T-cell (primary cell): ENCODE measurements at regions not wholly inside any gene's neighbourhood (a gene's known extent, or its start where the extent isn't known, plus 50 kb on each side); places are given as distances from the start of the nearest gene placed in this dataset.
A peak's percentile ranks its signal among the peaks of the same experiment; 100 is the strongest.

Experiments
- ATAC-seq, 4 experiments: fragments of 200-7000 bp in 3 of 4; fragments of 150-1000 bp in 1 of 4; cut with Tn5 transposase; replicated peaks in 1 of 4; 1 replicate in 3 of 4; 2 replicates in 1 of 4; pipeline ENCODE4 v1.10.0; 2021; ENCODE audit warnings: moderate library complexity in 3 of 4, mild to moderate bottlenecking in 2 of 4, moderate number of reproducible peaks in 1 of 4
- CTCF ChIA-PET, 2 donors: fragments of 300-600 bp; sonication (Branson Sonifier 250); formaldehyde crosslinking; loops; one replicate each; lab custom pipeline; 2022; ENCODE audit warnings: antibody characterized with exemption in 2 of 2; lab: Charles Lee
- POLR2A ChIA-PET, 2 donors: fragments of 300-600 bp; sonication (Branson Sonifier 250); formaldehyde crosslinking; loops; one replicate each; lab custom pipeline; 2022; ENCODE audit warnings: antibody characterized with exemption in 2 of 2; lab: Charles Lee
- DNase-seq, 35 experiments: peaks; one replicate each; pipeline versions ENCODE4 v3.0.0 to v3.0.0-alpha.2; 2013 to 2023
- H3K27ac ChIP-seq: one replicate; pipeline ENCODE4 v1.5.1; 2013; ENCODE audit warnings: low read length
- H3K27me3 ChIP-seq, 2 experiments: replicated peaks in 1 of 2; 1 replicate in 1 of 2; 2 replicates in 1 of 2; pipeline versions ENCODE4 v1.6.1 to v1.7.0; 2013; ENCODE audit warnings: low read length in 1 of 2, mixed read lengths in 1 of 2; ENCODE audit not compliant: control insufficient read depth in 2 of 2, insufficient read depth in 2 of 2; ENCODE audit errors: extremely low read depth in 1 of 2
- H3K36me3 ChIP-seq, 2 donors: 1 replicate in 1 of 2; 2 replicates in 1 of 2; pipeline versions ENCODE4 v1.6.1 to v1.7.0; 2013; ENCODE audit warnings: low read length in 1 of 2; ENCODE audit not compliant: control insufficient read depth in 2 of 2, insufficient read depth in 1 of 2; ENCODE audit errors: extremely low read depth in 1 of 2
- H3K4me1 ChIP-seq, 2 experiments: 1 replicate in 1 of 2; 2 replicates in 1 of 2; pipeline versions ENCODE4 v1.6.1 to v1.7.0; 2013; ENCODE audit warnings: low read length in 2 of 2, mixed read lengths in 1 of 2; ENCODE audit not compliant: insufficient read depth in 2 of 2, control insufficient read depth in 1 of 2; ENCODE audit errors: extremely low read depth in 1 of 2
- H3K4me3 ChIP-seq, 2 donors: 1 replicate in 1 of 2; 2 replicates in 1 of 2; pipeline versions ENCODE4 v1.5.1 to v1.7.0; 2013; ENCODE audit warnings: mild to moderate bottlenecking in 2 of 2, low read length in 1 of 2, moderate library complexity in 1 of 2; ENCODE audit not compliant: control insufficient read depth in 1 of 2; ENCODE audit errors: extremely low read depth in 1 of 2
- H3K9me3 ChIP-seq: 2 replicates; pipeline ENCODE4 v1.7.0; 2013
- H3K27ac Mint-ChIP-seq, 2 donors: one replicate each; pipeline ENCODE4 v1.8.0; 2020 to 2021; ENCODE audit warnings: mild to moderate bottlenecking in 2 of 2, mixed read lengths in 2 of 2
- H3K27me3 Mint-ChIP-seq, 2 donors: one replicate each; pipeline ENCODE4 v1.8.0; 2021 to 2022; ENCODE audit warnings: mixed read lengths in 2 of 2
- H3K36me3 Mint-ChIP-seq: one replicate; pipeline ENCODE4 v1.8.0; 2021; ENCODE audit warnings: mixed read lengths
- H3K4me1 Mint-ChIP-seq, 3 donors: one replicate each; pipeline ENCODE4 v1.8.0; 2020 to 2022; ENCODE audit warnings: mixed read lengths in 3 of 3, mild to moderate bottlenecking in 1 of 3
- H3K4me3 Mint-ChIP-seq, 3 donors: one replicate each; pipeline ENCODE4 v1.8.0; 2020 to 2022; ENCODE audit warnings: mild to moderate bottlenecking in 3 of 3, mixed read lengths in 3 of 3, moderate library complexity in 3 of 3
- H3K9me3 Mint-ChIP-seq, 3 donors: one replicate each; pipeline ENCODE4 v1.8.0; 2020 to 2022; ENCODE audit warnings: mixed read lengths in 3 of 3
- WGBS: methylation state at CpG from one replicate; pipeline ENCODE4 v1.1.5; 2013; ENCODE audit warnings: missing lambda C conversion rate; ENCODE audit not compliant: insufficient coverage; 5-methylcytosine and 5-hydroxymethylcytosine counted together

DNA sequence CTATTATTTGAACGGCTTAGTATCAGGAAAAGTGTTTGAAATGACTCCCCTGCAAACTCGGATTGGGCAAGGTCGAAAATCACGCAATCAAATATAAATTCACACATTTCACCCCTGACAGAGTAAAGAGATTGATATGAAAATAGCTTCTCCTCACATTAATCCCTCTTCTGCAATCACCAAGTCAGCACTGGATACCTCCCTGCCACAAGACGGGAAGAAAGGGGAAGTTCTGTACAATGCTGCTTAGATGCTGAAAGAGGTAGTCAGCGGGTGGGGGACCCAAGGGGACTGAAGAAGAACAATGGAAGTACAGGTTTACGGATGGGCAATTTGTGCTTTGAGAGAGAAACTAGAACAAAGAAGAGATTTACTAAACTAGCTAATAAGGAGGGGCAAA is 72.0 kb upstream of the ANK3 start:
- Mint-ChIP-seq H3K9me3 (no peaks in the 10 kb centered on the region), H3K27me3 (no peaks in the 10 kb centered on the region), H3K36me3 (peaks cover 11% of the 10 kb centered on the region), H3K4me1 (peaks cover 4 to 30% (median 6%) of the 10 kb centered on the region in 3 donors), H3K27ac (no peak overlapping the region), H3K4me3 (no peak overlapping the region)
- peaks cover 0 to 3% of the 10 kb centered on the region in 2 donors for H3K36me3 ChIP-seq
- DNase-seq (no peak), ATAC-seq (no peak)
- H3K4me1 ChIP-seq, result no peaks in the 10 kb centered on the region
- ChIA-PET POLR2A (interaction anchor here in 1 of 2 donors (0.5 kb wide), 1 partner anchor 1291 kb away, joined by 3 read pairs; no protein-coding TSS in a partner anchor), CTCF (interaction anchor here in 1 of 2 donors (0.5 kb wide), 1 partner anchor 346 kb away, joined by 4 read pairs; no protein-coding TSS in a partner anchor)
- H3K4me3 ChIP-seq, result no peak overlapping the region
- H3K27ac ChIP-seq, result no peak overlapping the region
- whole genome bisulfite sequencing, result 77% methylated on average over 2 of the region's 7 CpGs
- no peaks in the 10 kb centered on the region for H3K9me3 ChIP-seq
- no peaks in the 10 kb centered on the region for H3K27me3 ChIP-seq

DNA sequence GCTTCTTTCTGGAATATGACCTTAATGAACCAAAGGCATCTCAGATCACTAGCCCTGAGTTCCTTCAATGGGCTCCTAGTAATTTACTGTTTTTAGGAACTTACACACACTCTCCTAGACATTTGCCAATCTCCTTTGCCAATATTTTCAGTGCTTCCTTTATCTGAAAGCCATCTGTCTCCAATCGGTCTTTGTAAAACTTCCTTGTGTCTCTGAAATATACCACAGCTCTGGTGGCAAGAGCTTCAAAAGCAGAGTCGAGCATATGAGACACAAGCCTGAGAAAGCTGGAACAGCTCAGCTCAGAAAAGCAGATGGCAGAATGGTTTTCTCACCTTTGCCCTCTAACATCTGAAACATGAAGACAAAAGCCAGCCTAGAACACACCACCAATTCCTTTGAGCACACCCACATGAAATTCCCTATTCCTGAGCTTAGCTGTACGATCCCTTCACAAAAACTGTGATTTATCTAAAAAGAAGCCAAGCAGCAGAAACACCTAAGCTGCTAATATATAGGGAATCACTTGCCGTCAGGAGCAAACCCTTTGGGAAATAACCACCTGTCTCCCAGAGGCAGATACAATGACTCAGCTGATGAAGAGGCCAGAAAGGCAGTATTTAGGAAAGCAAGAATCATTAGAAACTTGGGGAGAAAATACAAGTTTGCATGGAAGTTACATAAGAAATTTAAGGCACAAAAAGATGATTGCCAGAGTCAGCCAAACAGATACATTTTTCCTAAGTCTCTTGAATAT is 70.2 kb upstream of the ANK3 start:
- Histone ChIP-seq H3K27ac (no peak overlapping the region), H3K36me3 (no peaks in the 10 kb centered on the region), H3K4me1 (no peaks in the 10 kb centered on the region), H3K9me3 (no peaks in the 10 kb centered on the region), H3K4me3 (no peak overlapping the region), H3K27me3 (no peaks in the 10 kb centered on the region)
- 40% methylated on average over 3 of the region's 4 CpGs for WGBS
- no peaks in the 10 kb centered on the region for H3K27me3 Mint-ChIP-seq
- peaks cover 4 to 30% (median 5%) of the 10 kb centered on the region in 3 donors for H3K4me1 Mint-ChIP-seq
- ATAC-seq (no peak), DNase-seq (no peak)
- CTCF ChIA-PET, result interaction anchor here in 1 of 2 donors (0.5 kb wide), 1 partner anchor 381 kb away, joined by 3 read pairs; no protein-coding TSS in a partner anchor
- no peaks in the 10 kb centered on the region for H3K9me3 Mint-ChIP-seq
- H3K4me3 Mint-ChIP-seq, result no peak overlapping the region
- POLR2A ChIA-PET, result no interaction called here
- H3K27ac Mint-ChIP-seq, result peak overlapping the region in 1 of 2 donors; percentile 66
- H3K36me3 Mint-ChIP-seq, result peaks cover 5% of the 10 kb centered on the region

DNA sequence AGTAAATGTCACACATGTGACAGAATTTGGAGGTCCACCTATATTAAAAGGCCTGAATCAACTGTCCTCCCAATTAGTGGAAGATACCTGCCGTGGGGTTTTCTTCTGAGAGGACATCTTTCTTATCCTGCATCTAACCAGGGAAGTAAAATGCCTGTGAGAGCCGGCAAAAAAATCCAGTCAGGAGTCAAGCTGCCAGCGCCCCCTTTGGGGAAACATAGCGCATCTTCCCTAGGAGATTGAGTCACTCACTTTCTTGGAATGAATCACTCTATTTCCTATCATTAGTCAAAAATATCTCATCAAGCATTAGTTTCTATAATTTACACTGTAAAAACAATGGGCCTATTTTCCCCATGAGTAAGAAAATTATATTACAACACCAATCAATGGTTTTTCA is 66.4 kb upstream of the ANK3 start:
- Mint-ChIP-seq H3K4me1 (peaks cover 2 to 15% (median 2%) of the 10 kb centered on the region in 3 donors), H3K9me3 (no peaks in the 10 kb centered on the region)
- POLR2A ChIA-PET, result no interaction called here

DNA sequence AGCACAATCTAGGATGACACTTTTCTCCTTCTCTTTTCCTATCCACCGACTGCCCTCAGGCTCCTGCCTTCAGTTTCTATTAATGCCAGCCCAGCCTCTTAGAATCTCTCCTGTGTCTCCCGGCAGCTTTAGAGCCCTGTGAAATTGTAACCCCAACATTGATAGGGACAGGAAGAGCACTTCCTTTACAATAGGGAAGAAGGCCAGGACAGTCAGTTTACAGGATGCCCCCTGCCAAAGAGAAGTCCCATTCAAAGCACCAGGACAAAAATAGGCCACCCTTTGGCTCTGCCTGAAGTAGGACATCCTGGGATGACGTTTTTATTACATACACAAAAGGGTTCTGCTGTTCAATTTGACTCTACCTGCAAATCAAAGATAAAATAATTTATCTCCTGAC is 64.7 kb upstream of the ANK3 start:
- no peak for ATAC-seq
- ChIA-PET POLR2A (interaction anchor here in 1 of 2 donors (0.7 kb wide), 1 partner anchor 62 kb away, joined by 3 read pairs; no protein-coding TSS in a partner anchor), CTCF (no interaction called here)
- Histone ChIP-seq H3K36me3 (no peaks in the 10 kb centered on the region), H3K4me1 (no peaks in the 10 kb centered on the region), H3K4me3 (no peak overlapping the region), H3K27me3 (no peaks in the 10 kb centered on the region), H3K27ac (no peak overlapping the region), H3K9me3 (no peaks in the 10 kb centered on the region)
- WGBS, result 20% methylated on average over 1 of the region's 3 CpGs
- peaks cover 0 to 8% (median 0%) of the 10 kb centered on the region in 3 donors for H3K4me1 Mint-ChIP-seq
- no peaks in the 10 kb centered on the region for H3K9me3 Mint-ChIP-seq
- no peak for DNase-seq
- H3K27ac Mint-ChIP-seq, result no peak overlapping the region
- no peak overlapping the region for H3K4me3 Mint-ChIP-seq
- no peaks in the 10 kb centered on the region for H3K36me3 Mint-ChIP-seq
- H3K27me3 Mint-ChIP-seq, result no peaks in the 10 kb centered on the region

More for the DNA sequence above, 66.4 kb upstream of the ANK3 start:
- WGBS, result 75% methylated on average over 4 of the region's 4 CpGs
- no peaks in the 10 kb centered on the region for H3K36me3 Mint-ChIP-seq
- H3K9me3 ChIP-seq, result no peaks in the 10 kb centered on the region
- no peak overlapping the region for H3K4me3 ChIP-seq
- ATAC-seq (no peak), DNase-seq (no peak)
- H3K27ac ChIP-seq, result no peak overlapping the region
- H3K4me1 ChIP-seq, result no peaks in the 10 kb centered on the region
- H3K27me3 ChIP-seq, result no peaks in the 10 kb centered on the region
- H3K36me3 ChIP-seq, result no peaks in the 10 kb centered on the region
- H3K4me3 Mint-ChIP-seq, result no peak overlapping the region
- H3K27ac Mint-ChIP-seq, result no peak overlapping the region
- CTCF ChIA-PET, result no interaction called here
- no peaks in the 10 kb centered on the region for H3K27me3 Mint-ChIP-seq

DNA sequence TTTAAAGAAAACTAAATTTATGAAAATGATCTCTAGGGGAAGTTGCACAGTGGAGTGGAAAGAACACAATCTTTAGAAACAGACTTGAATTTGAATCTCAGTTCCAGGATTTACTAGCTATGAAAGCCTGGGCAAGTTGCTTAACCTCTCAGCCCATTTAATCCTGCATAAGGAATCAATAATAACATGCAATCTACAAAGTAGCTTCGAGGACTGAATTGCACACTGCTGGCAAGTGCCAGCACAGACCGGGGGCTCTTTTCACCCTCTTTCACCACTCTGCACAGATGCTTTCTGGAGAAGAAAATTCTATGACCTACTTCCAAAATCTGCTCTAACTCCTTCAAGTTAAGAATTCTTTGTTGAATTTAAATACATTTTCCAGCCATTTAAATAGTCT is 63.4 kb upstream of the ANK3 start:
- POLR2A ChIA-PET, result interaction anchor here in 1 of 2 donors (0.6 kb wide), 1 partner anchor 26 kb away, joined by 3 read pairs; no protein-coding TSS in a partner anchor
- Mint-ChIP-seq H3K9me3 (no peaks in the 10 kb centered on the region), H3K4me1 (peaks cover 0 to 6% (median 4%) of the 10 kb centered on the region in 3 donors), H3K27me3 (no peaks in the 10 kb centered on the region), H3K36me3 (no peaks in the 10 kb centered on the region), H3K4me3 (no peak overlapping the region), H3K27ac (no peak overlapping the region)
- H3K27ac ChIP-seq, result no peak overlapping the region
- WGBS, result 29% methylated on average over 1 of the region's 2 CpGs
- no peaks in the 10 kb centered on the region for H3K27me3 ChIP-seq
- no peaks in the 10 kb centered on the region for H3K9me3 ChIP-seq
- CTCF ChIA-PET, result no interaction called here
- no peaks in the 10 kb centered on the region for H3K36me3 ChIP-seq
- no peak overlapping the region for H3K4me3 ChIP-seq
- ATAC-seq (no peak), DNase-seq (no peak)
- no peaks in the 10 kb centered on the region for H3K4me1 ChIP-seq

DNA sequence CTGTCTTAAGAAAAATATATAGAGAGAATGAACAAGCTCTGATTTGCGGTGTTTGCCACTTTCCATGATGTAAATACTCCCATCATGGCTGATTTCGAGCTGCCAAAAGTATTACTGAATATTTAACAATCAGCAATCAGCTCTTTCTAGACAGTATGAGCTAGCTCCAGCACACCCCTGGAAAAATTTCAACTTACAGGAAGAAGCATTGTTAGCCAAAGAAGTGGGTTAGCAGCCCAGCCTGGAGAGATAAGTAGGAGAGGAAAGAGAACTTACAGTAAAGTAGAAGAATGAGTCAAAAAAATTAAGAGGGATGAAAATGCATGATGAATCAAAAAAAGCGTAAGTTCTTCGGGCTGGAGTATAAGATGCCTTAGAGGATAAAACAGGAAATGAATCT is 60.6 kb upstream of the ANK3 start:
- Mint-ChIP-seq H3K4me3 (no peak overlapping the region), H3K27me3 (no peaks in the 10 kb centered on the region), H3K4me1 (peaks cover 17 to 20% (median 18%) of the 10 kb centered on the region in 3 donors), H3K9me3 (no peaks in the 10 kb centered on the region), H3K27ac (no peak overlapping the region), H3K36me3 (no peaks in the 10 kb centered on the region)
- ChIA-PET CTCF (interaction anchor here in 1 of 2 donors (1.0 kb wide), 1 partner anchor 14 kb away, joined by 4 read pairs; no protein-coding TSS in a partner anchor), POLR2A (no interaction called here)
- WGBS, result 100% methylated on average over 2 of the region's 4 CpGs
- Histone ChIP-seq H3K4me3 (no peak overlapping the region), H3K4me1 (peaks cover 0 to 9% of the 10 kb centered on the region in 2 experiments), H3K9me3 (no peaks in the 10 kb centered on the region), H3K36me3 (no peaks in the 10 kb centered on the region), H3K27ac (no peak overlapping the region), H3K27me3 (no peaks in the 10 kb centered on the region)
- DNase-seq (no peak), ATAC-seq (no peak)
